Stomach (tissue), 8 donors: ENCODE measurements at regions not wholly inside any gene's neighbourhood (a gene's known extent, or its start where the extent isn't known, plus 50 kb on each side); places are given as distances from the start of the nearest gene placed in this dataset.

Source experiments
- DNase-seq, 2 donors: peaks; one replicate each; pipeline versions ENCODE4 v3.0.0 to v3.0.0-alpha.2; 2013 to 2019
- H3K27ac ChIP-seq, 5 donors: fragments of 200-600 bp in 4 of 5; sonication (generic) in 4 of 5; one replicate each; pipeline ENCODE4 v1.5.1; 2013 to 2019; ENCODE audit warnings: mild to moderate bottlenecking in 1 of 5, moderate library complexity in 1 of 5
- H3K27me3 ChIP-seq, 3 donors: fragments of 200-600 bp; sonication (generic); one replicate each; pipeline ENCODE4 v1.5.1; 2017 to 2019; ENCODE audit warnings: mixed run types in 1 of 3
- H3K36me3 ChIP-seq, 4 donors: fragments of 200-600 bp; sonication (generic); 1 replicate in 3 of 4; 2 replicates in 1 of 4; pipeline ENCODE4 v1.5.1; 2016 to 2019
- H3K4me1 ChIP-seq, 4 donors: fragments of 200-600 bp; sonication (generic); one replicate each; pipeline ENCODE4 v1.5.1; 2016 to 2019
- H3K4me3 ChIP-seq, 4 donors: fragments of 200-600 bp; sonication (generic) in 3 of 4; one replicate each; pipeline ENCODE4 v1.5.1; 2016 to 2019; ENCODE audit warnings: mild to moderate bottlenecking in 1 of 4
- H3K9me3 ChIP-seq, 4 donors: fragments of 200-600 bp; sonication (generic); one replicate each; pipeline ENCODE4 v1.5.1; 2016 to 2019
- CTCF ChIP-seq, 7 experiments: fragments of 450-650 bp in 4 of 7; fragments of 200-600 bp in 3 of 7; sonication (generic) in 3 of 7; IDR thresholded peaks; one replicate each; pipeline ENCODE4 v1.5.1; 2016 to 2019; ENCODE audit warnings: antibody characterized with exemption in 7 of 7, control low read depth in 2 of 7, mild to moderate bottlenecking in 1 of 7
- EP300 ChIP-seq: sonication (generic); formaldehyde crosslinking; IDR thresholded peaks from one replicate; pipeline ENCODE4 v1.6.1; 2017; ENCODE audit warnings: antibody characterized with exemption
- POLR2A ChIP-seq, 4 donors: fragments of 450-650 bp; IDR thresholded peaks; one replicate each; pipeline ENCODE4 v1.6.1; 2016; ENCODE audit warnings: antibody characterized with exemption in 4 of 4, control low read depth in 2 of 4, mild to moderate bottlenecking in 1 of 4, moderate library complexity in 1 of 4
- POLR2AphosphoS5 ChIP-seq, 3 donors: sonication (generic); formaldehyde crosslinking; IDR thresholded peaks; one replicate each; pipeline ENCODE4 v1.6.1; 2016; ENCODE audit warnings: antibody characterized with exemption in 3 of 3
- WGBS, 5 donors: extraction: QIAGEN DNeasy Blood & Tissue Kit in 3 of 5; methylation state at CpG; one replicate each; pipeline versions ENCODE4 v1.1.5 to v1.1.7; 2013 to 2018; 5-methylcytosine and 5-hydroxymethylcytosine counted together
- intact Hi-C: fragments of 100-400 bp; cut with DNase I; formaldehyde crosslinking; loops from one replicate; pipeline ENCODE4 v1.15.1; 2023; ENCODE audit warnings: low total_unique reads
- donor health status: healthy with polysubstance abuse.
- donor health status: Bipolar disorder and iron deficiency.
- donor health status: healthy.

DNA sequence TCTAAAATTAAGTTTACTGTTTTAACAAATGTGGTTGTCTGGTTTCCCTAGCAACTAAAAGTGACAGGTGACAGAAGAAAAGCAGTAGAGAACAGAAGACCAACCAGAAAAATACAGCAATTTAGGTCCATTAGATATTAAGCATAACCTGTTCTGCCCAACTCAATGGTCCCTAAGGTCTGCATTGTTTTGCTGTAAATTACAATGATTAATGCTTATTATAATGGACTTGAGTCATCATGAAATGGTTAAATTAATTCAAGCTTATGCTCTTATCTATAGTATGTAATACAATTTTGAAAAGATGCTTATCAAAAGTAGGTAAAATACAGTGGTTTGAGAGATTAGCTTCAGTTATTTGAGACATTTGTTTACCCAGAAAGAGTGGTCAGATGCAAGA, 378.0 kb downstream of the GRB14 start:
- no peaks in the 10 kb centered on the region for H3K27me3 ChIP-seq
- H3K4me1 ChIP-seq, result no peaks in the 10 kb centered on the region
- no peak for DNase-seq
- no peak for TF ChIP-seq CTCF (IDR thresholded peaks at IDR 0.05)
- no peak for TF ChIP-seq POLR2A (IDR thresholded peaks at IDR 0.05)
- H3K27ac ChIP-seq, result no peak overlapping the region
- no peak overlapping the region for H3K4me3 ChIP-seq
- H3K9me3 ChIP-seq, result peaks cover 0 to 7% (median 0%) of the 10 kb centered on the region in 4 donors
- H3K36me3 ChIP-seq, result no peaks in the 10 kb centered on the region
- intact Hi-C loops, result no loop called here

DNA sequence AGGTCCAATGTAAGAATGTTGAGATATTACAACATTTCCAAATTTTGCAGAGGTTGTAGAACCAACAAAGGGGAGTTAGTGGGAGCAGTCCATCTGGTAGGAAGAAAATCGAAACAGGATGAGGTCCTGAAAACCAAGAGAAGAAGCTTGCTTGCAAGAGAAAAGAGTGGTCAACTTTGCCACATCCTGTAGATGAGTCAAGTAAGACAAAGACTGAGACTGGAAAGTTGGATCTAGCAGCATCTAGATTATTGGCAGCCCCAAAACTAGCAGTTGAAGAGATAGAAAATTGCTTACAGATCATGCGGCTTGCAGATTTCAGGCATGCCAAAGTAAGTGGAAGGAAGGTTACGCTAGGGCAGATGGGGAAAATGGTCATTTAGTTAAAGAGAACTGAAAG, 378.9 kb downstream of the GRB14 start:
- Histone ChIP-seq H3K4me3 (no peak overlapping the region), H3K27me3 (no peaks in the 10 kb centered on the region), H3K9me3 (peaks cover 0 to 7% (median 0%) of the 10 kb centered on the region in 4 donors), H3K4me1 (no peaks in the 10 kb centered on the region), H3K27ac (no peak overlapping the region), H3K36me3 (no peaks in the 10 kb centered on the region)
- intact Hi-C loops, result no loop called here
- WGBS, 5 donors, result 82 to 92% (median 86%) methylated on average over 3 of the region's 3 CpGs
- no peak for TF ChIP-seq POLR2A (IDR thresholded peaks at IDR 0.05)
- no peak for DNase-seq

DNA sequence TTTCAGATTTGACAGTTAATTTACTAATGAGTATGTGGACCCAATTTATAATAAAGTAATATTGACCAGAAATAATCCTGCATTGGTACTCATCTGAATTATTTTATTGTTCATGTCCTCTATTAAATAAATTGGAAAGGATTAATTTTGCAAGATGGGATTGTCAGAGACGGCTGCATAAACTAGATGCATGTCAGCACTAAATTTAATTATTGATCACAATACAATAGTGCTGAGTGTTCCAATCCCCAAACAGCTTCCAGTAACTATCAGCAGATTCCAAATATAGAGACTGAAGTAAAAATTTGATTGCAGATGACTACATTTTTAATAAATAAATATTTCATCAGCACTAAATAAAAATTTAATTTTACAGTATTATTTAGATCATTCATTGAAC, 387.2 kb downstream of the GRB14 start:
- 73 to 92% (median 80%) methylated on average over 1 of the region's 1 CpG for WGBS, 5 donors
- no peak overlapping the region for H3K27ac ChIP-seq
- no peaks in the 10 kb centered on the region for H3K4me1 ChIP-seq
- no peaks in the 10 kb centered on the region for H3K27me3 ChIP-seq
- no peaks in the 10 kb centered on the region for H3K36me3 ChIP-seq
- H3K4me3 ChIP-seq, result no peak overlapping the region
- intact Hi-C loops, result no loop called here
- no peak for DNase-seq
- no peaks in the 10 kb centered on the region for H3K9me3 ChIP-seq
- TF ChIP-seq EP300, result no peak
- no peak for TF ChIP-seq POLR2A (IDR thresholded peaks at IDR 0.05)
- no peak for TF ChIP-seq CTCF (IDR thresholded peaks at IDR 0.05)
- TF ChIP-seq POLR2AphosphoS5 (IDR thresholded peaks at IDR 0.05), result no peak

DNA sequence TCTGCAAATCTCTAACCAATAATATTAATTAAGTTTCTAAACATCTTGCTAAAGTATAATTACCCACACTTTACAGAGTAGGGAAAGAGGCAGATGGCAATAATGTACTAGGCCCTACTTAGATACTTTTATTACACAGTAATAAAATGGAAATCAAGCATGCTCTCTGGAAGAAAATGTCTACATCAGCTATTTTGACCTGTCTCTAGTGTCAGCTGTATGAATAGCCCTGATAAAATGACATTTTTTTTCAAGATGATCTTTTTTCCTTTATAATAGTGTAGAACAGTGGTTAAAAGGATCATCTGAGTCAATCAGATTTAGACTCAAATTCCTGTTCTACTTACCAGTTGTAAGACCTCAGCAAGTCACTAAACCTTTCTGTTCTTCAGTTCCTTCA, 397.3 kb downstream of the GRB14 start:
- no peaks in the 10 kb centered on the region for H3K4me1 ChIP-seq
- intact Hi-C loops, result no loop called here
- H3K4me3 ChIP-seq, result no peak overlapping the region
- no peak overlapping the region for H3K27ac ChIP-seq
- DNase-seq, result no peak
- H3K27me3 ChIP-seq, result no peaks in the 10 kb centered on the region
- H3K9me3 ChIP-seq, result no peaks in the 10 kb centered on the region
- TF ChIP-seq POLR2AphosphoS5 (IDR thresholded peaks at IDR 0.05) (no peak), CTCF (IDR thresholded peaks at IDR 0.05) (no peak), EP300 (no peak), POLR2A (IDR thresholded peaks at IDR 0.05) (no peak)
- H3K36me3 ChIP-seq, result no peaks in the 10 kb centered on the region

DNA sequence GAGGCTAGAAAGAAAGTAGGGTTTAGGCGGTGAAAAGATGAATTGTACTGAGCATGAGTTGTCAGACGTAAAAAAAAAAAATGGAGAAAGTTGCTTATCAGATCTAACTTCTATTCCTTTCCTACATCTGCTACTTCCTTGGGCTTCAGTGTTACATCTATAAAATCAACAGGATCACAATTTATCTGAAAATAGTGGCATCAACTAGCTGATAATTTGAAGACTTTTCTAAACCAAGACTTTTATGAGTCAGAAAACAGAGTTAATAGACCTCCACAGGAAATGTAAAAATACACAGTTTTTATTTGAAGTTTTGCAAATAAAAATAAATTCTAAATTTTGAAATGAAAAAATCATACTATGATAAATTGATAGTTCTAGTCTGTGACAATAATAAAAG, 399.8 kb downstream of the GRB14 start:
- no peak for DNase-seq
- H3K9me3 ChIP-seq, result no peaks in the 10 kb centered on the region
- no peaks in the 10 kb centered on the region for H3K27me3 ChIP-seq
- H3K4me1 ChIP-seq, result no peaks in the 10 kb centered on the region
- WGBS, 5 donors, result 72 to 83% (median 76%) methylated on average over 2 of the region's 2 CpGs
- intact Hi-C loops, result no loop called here
- no peak overlapping the region for H3K27ac ChIP-seq
- TF ChIP-seq CTCF (IDR thresholded peaks at IDR 0.05), result no peak
- TF ChIP-seq POLR2AphosphoS5 (IDR thresholded peaks at IDR 0.05), result no peak
- TF ChIP-seq EP300, result no peak
- TF ChIP-seq POLR2A (IDR thresholded peaks at IDR 0.05), result no peak
- H3K4me3 ChIP-seq, result no peak overlapping the region
- H3K36me3 ChIP-seq, result no peaks in the 10 kb centered on the region
